ENCODE measurements at regions not wholly inside any gene's neighbourhood (a gene's known extent, or its start where the extent isn't known, plus 50 kb on each side); places are given as distances from the start of the nearest gene placed in this dataset.

DNA sequence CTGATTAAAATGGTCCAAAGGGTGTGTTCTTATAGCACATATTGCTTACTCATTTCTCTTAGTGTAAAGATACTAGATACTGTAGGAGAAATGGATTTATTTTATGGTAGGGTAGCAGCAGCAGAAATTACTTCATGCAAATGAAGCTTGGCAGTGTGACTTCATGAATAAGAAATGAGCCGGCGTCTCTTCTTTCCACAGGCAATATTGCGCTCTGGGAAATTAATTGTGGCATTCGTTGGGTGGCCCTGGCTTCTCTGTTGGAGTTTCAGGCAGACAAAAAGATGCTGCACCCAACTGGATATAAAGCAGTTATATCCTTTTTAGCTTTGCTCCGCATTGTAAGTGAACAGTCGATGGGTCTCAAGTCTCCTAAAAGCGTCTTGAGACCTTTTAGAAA lies 211.0 kb upstream of the NAV2 start:
- H3K4me2 ChIP-seq (replicated peaks; ENCODE audit: low read depth, low read length, poor library complexity, severe bottlenecking) = no peak overlapping the region
- no peaks in the 10 kb centered on the region for H4K20me1 ChIP-seq (ENCODE audit: control insufficient read depth, insufficient read depth, low read length, poor library complexity, severe bottlenecking)
- H3K4me3 ChIP-seq (ENCODE audit: control extremely low read depth in 1 of 5, extremely low read depth in 1 of 5, insufficient read depth in 1 of 5, low read depth in 2 of 5, low read length in 4 of 5) = no peak overlapping the region
- ChIA-PET POLR2A (no interaction called here), CTCF (no interaction called here)
- H3K9me3 ChIP-seq (ENCODE audit: control extremely low read depth in 1 of 3, control insufficient read depth in 2 of 3, insufficient read depth in 1 of 3, low read length in 2 of 3) = no peaks in the 10 kb centered on the region
- 83% methylated on average over 7 of the region's 7 CpGs for WGBS (ENCODE audit: insufficient coverage)
- no peaks in the 10 kb centered on the region for H3K79me2 ChIP-seq (ENCODE audit: control insufficient read depth, insufficient read depth, low read length)
- Mint-ChIP-seq H3K4me1 (no peaks in the 10 kb centered on the region), H3K4me3 (no peak overlapping the region), H3K27me3 (peaks cover 7% of the 10 kb centered on the region), H3K27ac (no peak overlapping the region), H3K9me3 (ENCODE audit: insufficient read depth) (no peaks in the 10 kb centered on the region)
- intact Hi-C loops (cut with micrococcal nuclease) = no loop called here
- no peak for DNase-seq
- no peak overlapping the region for H2AFZ ChIP-seq (ENCODE audit: insufficient read depth, low read depth, low read length, poor library complexity, severe bottlenecking)
- no peak overlapping the region for H3K9ac ChIP-seq (ENCODE audit: low read length)
- TF ChIP-seq, protein P1, sequence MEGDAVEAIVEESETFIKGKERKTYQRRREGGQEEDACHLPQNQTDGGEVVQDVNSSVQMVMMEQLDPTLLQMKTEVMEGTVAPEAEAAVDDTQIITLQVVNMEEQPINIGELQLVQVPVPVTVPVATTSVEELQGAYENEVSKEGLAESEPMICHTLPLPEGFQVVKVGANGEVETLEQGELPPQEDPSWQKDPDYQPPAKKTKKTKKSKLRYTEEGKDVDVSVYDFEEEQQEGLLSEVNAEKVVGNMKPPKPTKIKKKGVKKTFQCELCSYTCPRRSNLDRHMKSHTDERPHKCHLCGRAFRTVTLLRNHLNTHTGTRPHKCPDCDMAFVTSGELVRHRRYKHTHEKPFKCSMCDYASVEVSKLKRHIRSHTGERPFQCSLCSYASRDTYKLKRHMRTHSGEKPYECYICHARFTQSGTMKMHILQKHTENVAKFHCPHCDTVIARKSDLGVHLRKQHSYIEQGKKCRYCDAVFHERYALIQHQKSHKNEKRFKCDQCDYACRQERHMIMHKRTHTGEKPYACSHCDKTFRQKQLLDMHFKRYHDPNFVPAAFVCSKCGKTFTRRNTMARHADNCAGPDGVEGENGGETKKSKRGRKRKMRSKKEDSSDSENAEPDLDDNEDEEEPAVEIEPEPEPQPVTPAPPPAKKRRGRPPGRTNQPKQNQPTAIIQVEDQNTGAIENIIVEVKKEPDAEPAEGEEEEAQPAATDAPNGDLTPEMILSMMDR (IDR thresholded peaks at IDR 0.05) = no peak
- no peak for TF ChIP-seq EZH2 (IDR thresholded peaks at IDR 0.05; ENCODE audit: borderline replicate concordance, insufficient read depth, low read depth, low read length, poor library complexity, severe bottlenecking)
- no peaks in the 10 kb centered on the region for H3K36me3 ChIP-seq (replicated peaks in 1 of 2; ENCODE audit: control extremely low read depth in 1 of 2, control insufficient read depth in 1 of 2, extremely low read depth in 1 of 2, insufficient read depth in 2 of 2, low read length in 1 of 2)
- H3K4me1 ChIP-seq (ENCODE audit: control insufficient read depth in 2 of 2, insufficient read depth in 2 of 2, low read length in 2 of 2) = no peaks in the 10 kb centered on the region
- H3K27me3 ChIP-seq (replicated peaks in 1 of 4; ENCODE audit: control extremely low read depth in 1 of 4, control insufficient read depth in 3 of 4, insufficient read depth in 4 of 4, low read length in 3 of 4) = no peaks in the 10 kb centered on the region
- H3K27ac ChIP-seq (ENCODE audit: low read length in 2 of 2) = no peak overlapping the region
- ATAC-seq (ENCODE audit: low read depth) = no peak

DNA sequence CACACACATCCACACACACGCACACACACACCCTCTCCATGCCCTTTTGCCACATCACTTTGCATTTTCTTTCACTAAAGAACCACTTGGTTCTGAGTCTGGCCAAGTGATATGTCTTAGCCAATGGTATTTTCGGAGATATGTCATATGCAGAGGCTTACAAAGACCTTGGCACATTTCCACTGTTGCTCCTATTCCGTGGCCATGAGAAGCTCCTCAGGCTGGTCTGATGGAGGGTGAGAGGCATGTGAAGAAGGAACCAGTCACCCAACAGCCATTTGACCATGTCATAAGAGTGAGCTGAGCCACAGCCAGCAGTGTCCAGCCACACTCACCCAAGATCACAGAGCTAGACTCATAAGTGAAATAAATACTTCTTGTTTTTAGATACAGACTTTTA lies 212.6 kb upstream of the NAV2 start:
- no CpG with 5 or more reads among the region's 3 CpGs for WGBS (ENCODE audit: insufficient coverage)
- Histone ChIP-seq H3K4me2 (replicated peaks; ENCODE audit: low read depth, low read length, poor library complexity, severe bottlenecking) (no peak overlapping the region), H3K79me2 (ENCODE audit: control insufficient read depth, insufficient read depth, low read length) (no peaks in the 10 kb centered on the region), H3K4me1 (ENCODE audit: control insufficient read depth in 2 of 2, insufficient read depth in 2 of 2, low read length in 2 of 2) (no peaks in the 10 kb centered on the region), H3K36me3 (replicated peaks in 1 of 2; ENCODE audit: control extremely low read depth in 1 of 2, control insufficient read depth in 1 of 2, extremely low read depth in 1 of 2, insufficient read depth in 2 of 2, low read length in 1 of 2) (no peaks in the 10 kb centered on the region), H4K20me1 (ENCODE audit: control insufficient read depth, insufficient read depth, low read length, poor library complexity, severe bottlenecking) (no peaks in the 10 kb centered on the region), H3K27me3 (replicated peaks in 1 of 4; ENCODE audit: control extremely low read depth in 1 of 4, control insufficient read depth in 3 of 4, insufficient read depth in 4 of 4, low read length in 3 of 4) (no peaks in the 10 kb centered on the region), H3K9ac (ENCODE audit: low read length) (no peak overlapping the region), H3K9me3 (ENCODE audit: control extremely low read depth in 1 of 3, control insufficient read depth in 2 of 3, insufficient read depth in 1 of 3, low read length in 2 of 3) (peaks cover 0 to 3% (median 0%) of the 10 kb centered on the region in 3 donors), H3K27ac (ENCODE audit: low read length in 2 of 2) (no peak overlapping the region), H3K4me3 (ENCODE audit: control extremely low read depth in 1 of 5, extremely low read depth in 1 of 5, insufficient read depth in 1 of 5, low read depth in 2 of 5, low read length in 4 of 5) (no peak overlapping the region), H2AFZ (ENCODE audit: insufficient read depth, low read depth, low read length, poor library complexity, severe bottlenecking) (no peak overlapping the region)
- TF ChIP-seq, protein P1 (IDR thresholded peaks at IDR 0.05) = no peak
- TF ChIP-seq EZH2 (IDR thresholded peaks at IDR 0.05; ENCODE audit: borderline replicate concordance, insufficient read depth, low read depth, low read length, poor library complexity, severe bottlenecking) = no peak
- H3K4me1 Mint-ChIP-seq = no peaks in the 10 kb centered on the region
- ChIA-PET POLR2A (no interaction called here), CTCF (no interaction called here)
- intact Hi-C loops (cut with micrococcal nuclease) = no loop called here
- no peak for ATAC-seq (ENCODE audit: low read depth)
- H3K27ac Mint-ChIP-seq = no peak overlapping the region
- no peak overlapping the region for H3K4me3 Mint-ChIP-seq
- peaks cover 2% of the 10 kb centered on the region for H3K27me3 Mint-ChIP-seq
- no peaks in the 10 kb centered on the region for H3K9me3 Mint-ChIP-seq (ENCODE audit: insufficient read depth)
- DNase-seq = no peak

All from B cell (primary cell).